GM12878 (cell line): ENCODE measurements at regions not wholly inside any gene's neighbourhood (a gene's known extent, or its start where the extent isn't known, plus 50 kb on each side); places are given as distances from the start of the nearest gene placed in this dataset.

Source experiments
- ATAC-seq: fragments of 200-7000 bp; cut with Tn5 transposase; 3 replicates; pipeline ENCODE4 v1.9.1; 2020; ENCODE audit warnings: mild to moderate bottlenecking, moderate library complexity
- BruUV-seq: library from RNA; stranded (reverse); fragments of 400-500 nt; replicated peaks from 2 replicates; lab custom pipeline; 2021; lab: Mats Ljungman, UMichigan
- CTCF ChIA-PET: fragments of 300-600 bp; sonication (Branson Sonifier 250); formaldehyde crosslinking; extraction: SDS; loops from one replicate; lab custom pipeline; 2021; ENCODE audit warnings: inconsistent platforms; lab: Yijun Ruan, JAX
- POLR2A ChIA-PET: fragments of 350-600 bp; formaldehyde crosslinking; extraction: SDS; loops from one replicate; lab custom pipeline; 2021; ENCODE audit warnings: inconsistent platforms; lab: Charles Lee
- RAD21 ChIA-PET: fragments of 300-600 bp; sonication (Branson Sonifier 250); formaldehyde crosslinking; loops from one replicate; lab custom pipeline; 2023; ENCODE audit warnings: antibody characterized with exemption; ENCODE audit not compliant: unreplicated experiment; lab: Charles Lee
- SMC1A ChIA-PET: fragments of 300-600 bp; sonication (Branson Sonifier 250); formaldehyde crosslinking; loops from one replicate; lab custom pipeline; 2023; ENCODE audit not compliant: unreplicated experiment, uncharacterized antibody; lab: Charles Lee
- DNase-seq: peaks from one replicate; pipeline ENCODE4 v3.0.0-alpha.2; 2011; ENCODE audit warnings: low read depth, low spot score
- FAIRE-seq: peaks from 3 replicates; lab custom pipeline; 2011; peaks lifted over from hg19 to GRCh38; lab: Jason Lieb, UNC
- H2AFZ ChIP-seq: 2 replicates; pipeline ENCODE4 v1.6.0; 2011; ENCODE audit warnings: low read depth, low read length, control low read depth; ENCODE audit not compliant: control insufficient read depth
- H3K27ac ChIP-seq: 2 replicates; pipeline ENCODE4 v1.5.1; 2011; ENCODE audit warnings: control low read depth; ENCODE audit not compliant: control insufficient read depth, insufficient read depth
- H3K27me3 ChIP-seq, 2 experiments: replicated peaks in 1 of 2; 2 replicates each; pipeline versions ENCODE4 v1.6.0 to v1.6.1; 2011; ENCODE audit warnings: low read length in 1 of 2; ENCODE audit not compliant: control insufficient read depth in 2 of 2, insufficient read depth in 2 of 2
- H3K36me3 ChIP-seq, 2 experiments: 2 replicates each; pipeline ENCODE4 v1.5.1; 2011; ENCODE audit warnings: low read length in 1 of 2; ENCODE audit not compliant: control insufficient read depth in 2 of 2, insufficient read depth in 2 of 2
- H3K4me1 ChIP-seq: 2 replicates; pipeline ENCODE4 v1.6.1; 2011; ENCODE audit warnings: mild to moderate bottlenecking, low read length, moderate library complexity, mixed read lengths; ENCODE audit not compliant: control insufficient read depth, insufficient read depth
- H3K4me2 ChIP-seq: 2 replicates; pipeline ENCODE4 v1.6.0; 2011; ENCODE audit warnings: control low read depth; ENCODE audit not compliant: control insufficient read depth, insufficient read depth
- H3K4me3 ChIP-seq: fragments of 200-600 bp; sonication (generic); 2 replicates; pipeline ENCODE4 v1.5.1; 2016
- H3K79me2 ChIP-seq: 2 replicates; pipeline ENCODE4 v1.6.0; 2011; ENCODE audit warnings: low read length; ENCODE audit not compliant: control insufficient read depth, insufficient read depth
- H3K9ac ChIP-seq: 2 replicates; pipeline ENCODE4 v1.8.0; 2011; ENCODE audit warnings: low read length, control low read depth, mixed read lengths; ENCODE audit not compliant: control insufficient read depth, insufficient read depth
- H3K9me3 ChIP-seq: replicated peaks from 3 replicates; pipeline ENCODE4 v1.5.1; 2011; ENCODE audit warnings: mild to moderate bottlenecking, low read length; ENCODE audit not compliant: control insufficient read depth, insufficient read depth
- H4K20me1 ChIP-seq: 2 replicates; pipeline ENCODE4 v1.6.0; 2011; ENCODE audit not compliant: control insufficient read depth, insufficient read depth
- BACH1 ChIP-seq: fragments of 450-650 bp; IDR thresholded peaks from 2 replicates; pipeline ENCODE4 v1.6.1; 2017; ENCODE audit warnings: mild to moderate bottlenecking, borderline replicate concordance
- CREM ChIP-seq: IDR thresholded peaks from 2 replicates; pipeline ENCODE4 v1.6.1; 2014; ENCODE audit warnings: antibody characterized with exemption, low read depth
- FOXM1 ChIP-seq: IDR thresholded peaks from 2 replicates; pipeline ENCODE4 v1.6.1; 2012; ENCODE audit warnings: low read depth, mild to moderate bottlenecking, inconsistent platforms, low read length, moderate library complexity
- MTA3 ChIP-seq: IDR thresholded peaks from 2 replicates; pipeline ENCODE4 v1.6.1; 2012; ENCODE audit warnings: low read length, inconsistent platforms, borderline replicate concordance
- SREBF1 ChIP-seq: IDR thresholded peaks from 2 replicates; pipeline ENCODE4 v1.6.1; 2012; ENCODE audit warnings: mild to moderate bottlenecking, low read length
- SUPT20H ChIP-seq: IDR thresholded peaks from 2 replicates; pipeline ENCODE4 v1.6.1; 2011; ENCODE audit warnings: low read depth, mild to moderate bottlenecking, low read length, moderate library complexity, borderline replicate concordance; ENCODE audit not compliant: control insufficient read depth
- TAF1 ChIP-seq: IDR thresholded peaks from 2 replicates; pipeline ENCODE4 v1.6.1; 2011; ENCODE audit warnings: mild to moderate bottlenecking, low read depth, low read length, borderline replicate concordance
- ZSCAN29 ChIP-seq: fragments of 450-650 bp; IDR thresholded peaks from 2 replicates; pipeline ENCODE4 v1.6.1; 2017; ENCODE audit warnings: mild to moderate bottlenecking, moderate library complexity
- in situ Hi-C: fragments of 300-500 bp; cut with MboI; formaldehyde crosslinking; loops from 9 replicates; pipeline ENCODE4 v1.14.3; 2018; ENCODE audit warnings: mixed read lengths
- intact Hi-C: fragments of 100-400 bp; cut with micrococcal nuclease; formaldehyde crosslinking; loops from one replicate; pipeline ENCODE4 v1.14.2; 2022; ENCODE audit not compliant: unreplicated experiment
- TF ChIP-seq, protein P1 (sequence below): fragments of 450-650 bp; IDR thresholded peaks from 2 replicates; pipeline ENCODE4 v1.6.1; 2017; ENCODE audit warnings: low read depth, mild to moderate bottlenecking, moderate library complexity
- TF ChIP-seq, protein P2 (sequence below): IDR thresholded peaks from 2 replicates; pipeline ENCODE4 v1.6.1; 2012; ENCODE audit warnings: low read length, inconsistent platforms
- TF ChIP-seq, protein P3 (sequence below): IDR thresholded peaks from 2 replicates; pipeline ENCODE4 v1.6.1; 2011; ENCODE audit warnings: low read depth, low read length, improper control_type of control experiment, borderline replicate concordance

DNA sequence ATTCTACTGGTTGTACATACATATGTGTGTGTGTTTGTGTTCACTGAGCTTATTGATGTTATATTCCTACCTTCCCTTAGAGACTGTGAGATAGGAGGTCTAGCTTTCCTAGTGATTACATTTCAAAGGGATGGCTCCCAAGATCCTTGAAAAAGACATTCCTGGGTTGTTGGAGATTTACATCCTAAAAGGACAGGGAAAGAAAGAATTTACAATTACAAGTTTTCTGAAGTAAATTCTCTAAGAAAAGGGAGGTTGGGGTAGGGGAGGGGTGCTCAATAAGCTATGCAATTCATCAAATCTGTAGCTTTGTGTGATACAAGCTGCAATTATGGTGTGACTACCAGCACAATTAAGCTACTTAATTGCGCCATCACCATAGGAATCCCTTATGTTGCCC, 284.3 kb downstream of the NUP35 start (continued):
- TF ChIP-seq SUPT20H: no peak
- TF ChIP-seq, protein P1, sequence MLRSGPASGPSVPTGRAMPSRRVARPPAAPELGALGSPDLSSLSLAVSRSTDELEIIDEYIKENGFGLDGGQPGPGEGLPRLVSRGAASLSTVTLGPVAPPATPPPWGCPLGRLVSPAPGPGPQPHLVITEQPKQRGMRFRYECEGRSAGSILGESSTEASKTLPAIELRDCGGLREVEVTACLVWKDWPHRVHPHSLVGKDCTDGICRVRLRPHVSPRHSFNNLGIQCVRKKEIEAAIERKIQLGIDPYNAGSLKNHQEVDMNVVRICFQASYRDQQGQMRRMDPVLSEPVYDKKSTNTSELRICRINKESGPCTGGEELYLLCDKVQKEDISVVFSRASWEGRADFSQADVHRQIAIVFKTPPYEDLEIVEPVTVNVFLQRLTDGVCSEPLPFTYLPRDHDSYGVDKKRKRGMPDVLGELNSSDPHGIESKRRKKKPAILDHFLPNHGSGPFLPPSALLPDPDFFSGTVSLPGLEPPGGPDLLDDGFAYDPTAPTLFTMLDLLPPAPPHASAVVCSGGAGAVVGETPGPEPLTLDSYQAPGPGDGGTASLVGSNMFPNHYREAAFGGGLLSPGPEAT: no peak
- no peak for TF ChIP-seq BACH1
- no peak for TF ChIP-seq CREM
- TF ChIP-seq TAF1: no peak
- no peak for TF ChIP-seq FOXM1

DNA sequence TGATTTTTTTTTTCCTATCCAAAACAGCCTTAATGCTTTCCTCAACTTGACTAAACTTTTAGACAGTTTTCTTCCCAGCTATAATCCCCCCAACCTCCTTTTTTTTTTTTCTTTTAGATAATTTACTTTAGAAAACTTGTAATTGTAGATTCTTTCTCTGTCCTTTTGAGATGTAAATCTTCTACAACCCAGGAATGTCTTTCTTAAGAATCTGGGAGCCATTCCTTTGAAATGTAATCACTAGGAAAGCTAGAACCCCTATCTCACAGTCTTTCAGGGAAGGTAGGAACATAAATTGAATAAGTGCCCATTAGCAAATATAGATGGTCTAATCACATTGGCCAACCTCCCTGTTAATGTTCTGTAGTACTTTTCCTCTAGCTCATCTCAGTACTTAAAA, 285.4 kb downstream of the NUP35 start:
- ChIA-PET POLR2A (no interaction called here), SMC1A (interaction anchor here (1.0 kb wide), 1 partner anchor 11 kb away, joined by 3 read pairs; no protein-coding TSS in a partner anchor), CTCF (interaction anchor here (1.4 kb wide), 1 partner anchor 11 kb away, joined by 4 read pairs; no protein-coding TSS in a partner anchor)
- no TSS peak for BruUV-seq
- no peak for ATAC-seq
- intact Hi-C loops: no loop called here
- no peak overlapping the region for H3K4me2 ChIP-seq
- H3K36me3 ChIP-seq: no peaks in the 10 kb centered on the region
- no peak overlapping the region for H2AFZ ChIP-seq
- no peak for FAIRE-seq
- H3K79me2 ChIP-seq: no peaks in the 10 kb centered on the region
- H3K27me3 ChIP-seq: no peaks in the 10 kb centered on the region
- TF ChIP-seq, protein P2, sequence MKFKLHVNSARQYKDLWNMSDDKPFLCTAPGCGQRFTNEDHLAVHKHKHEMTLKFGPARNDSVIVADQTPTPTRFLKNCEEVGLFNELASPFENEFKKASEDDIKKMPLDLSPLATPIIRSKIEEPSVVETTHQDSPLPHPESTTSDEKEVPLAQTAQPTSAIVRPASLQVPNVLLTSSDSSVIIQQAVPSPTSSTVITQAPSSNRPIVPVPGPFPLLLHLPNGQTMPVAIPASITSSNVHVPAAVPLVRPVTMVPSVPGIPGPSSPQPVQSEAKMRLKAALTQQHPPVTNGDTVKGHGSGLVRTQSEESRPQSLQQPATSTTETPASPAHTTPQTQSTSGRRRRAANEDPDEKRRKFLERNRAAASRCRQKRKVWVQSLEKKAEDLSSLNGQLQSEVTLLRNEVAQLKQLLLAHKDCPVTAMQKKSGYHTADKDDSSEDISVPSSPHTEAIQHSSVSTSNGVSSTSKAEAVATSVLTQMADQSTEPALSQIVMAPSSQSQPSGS: no peak
- TF ChIP-seq SREBF1 (no peak), ZSCAN29 (no peak), MTA3 (no peak)
- TF ChIP-seq, protein P3, sequence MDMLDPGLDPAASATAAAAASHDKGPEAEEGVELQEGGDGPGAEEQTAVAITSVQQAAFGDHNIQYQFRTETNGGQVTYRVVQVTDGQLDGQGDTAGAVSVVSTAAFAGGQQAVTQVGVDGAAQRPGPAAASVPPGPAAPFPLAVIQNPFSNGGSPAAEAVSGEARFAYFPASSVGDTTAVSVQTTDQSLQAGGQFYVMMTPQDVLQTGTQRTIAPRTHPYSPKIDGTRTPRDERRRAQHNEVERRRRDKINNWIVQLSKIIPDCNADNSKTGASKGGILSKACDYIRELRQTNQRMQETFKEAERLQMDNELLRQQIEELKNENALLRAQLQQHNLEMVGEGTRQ: no peak
- TF ChIP-seq, all 136 proteins: peak for 0
- no peaks in the 10 kb centered on the region for H3K4me1 ChIP-seq
- no peak overlapping the region for H3K4me3 ChIP-seq
- DNase-seq: no peak
- no peak overlapping the region for H3K9ac ChIP-seq
- H3K27ac ChIP-seq: no peak overlapping the region
- H3K9me3 ChIP-seq: no peaks in the 10 kb centered on the region
- in situ Hi-C loops: no loop called here
- RAD21 ChIA-PET: no interaction called here
- no peaks in the 10 kb centered on the region for H4K20me1 ChIP-seq
